Urinary bladder (tissue), 3 donors: ENCODE measurements at regions not wholly inside any gene's neighbourhood (a gene's known extent, or its start where the extent isn't known, plus 50 kb on each side); places are given as distances from the start of the nearest gene placed in this dataset.

Source experiments
- DNase-seq: peaks from one replicate; pipeline ENCODE4 v3.0.0-alpha.2; 2015; ENCODE audit errors: extremely low spot score
- H3K27ac ChIP-seq: one replicate; pipeline ENCODE4 v1.5.1; 2013; ENCODE audit warnings: low read depth, mild to moderate bottlenecking, moderate library complexity
- H3K36me3 ChIP-seq: one replicate; pipeline ENCODE4 v1.6.1; 2013; ENCODE audit warnings: mild to moderate bottlenecking, moderate library complexity; ENCODE audit not compliant: insufficient read depth
- H3K4me1 ChIP-seq: one replicate; pipeline ENCODE4 v1.6.1; 2013; ENCODE audit warnings: mild to moderate bottlenecking, moderate library complexity; ENCODE audit not compliant: insufficient read depth
- H3K4me3 ChIP-seq: one replicate; pipeline ENCODE4 v1.5.1; 2013; ENCODE audit warnings: low read depth, low read length
- WGBS: extraction: QIAGEN DNeasy Blood & Tissue Kit; methylation state at CpG from one replicate; pipeline ENCODE4 v1.1.7; 2013; 5-methylcytosine and 5-hydroxymethylcytosine counted together
- donor health status: healthy with polysubstance abuse.
- donor health status: healthy.

DNA sequence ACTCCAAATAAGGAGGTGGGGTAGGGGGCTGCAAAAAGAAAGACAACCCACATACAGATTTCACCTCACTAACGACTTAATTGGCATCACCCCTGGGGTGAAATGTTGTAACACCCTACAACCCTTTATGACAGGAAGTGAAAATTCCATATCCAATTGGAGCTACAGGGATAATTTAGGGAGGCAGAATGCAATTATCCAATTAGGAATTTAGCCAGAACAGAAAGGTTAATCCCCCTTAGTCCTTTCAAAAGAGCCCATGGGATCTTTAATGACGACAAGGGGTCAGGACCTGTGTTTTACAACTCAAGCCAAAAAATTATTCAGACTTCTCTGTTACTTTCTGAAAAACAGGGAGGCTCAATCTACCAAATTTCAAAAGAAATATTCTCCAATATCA lies 1027.1 kb downstream of the TMEM182 start:
- DNase-seq, result no peak
- H3K27ac ChIP-seq, result no peak overlapping the region
- H3K4me3 ChIP-seq, result no peak overlapping the region
- WGBS, result 15% methylated on average over 2 of the region's 2 CpGs
- no peaks in the 10 kb centered on the region for H3K4me1 ChIP-seq
- H3K36me3 ChIP-seq, result no peaks in the 10 kb centered on the region

DNA sequence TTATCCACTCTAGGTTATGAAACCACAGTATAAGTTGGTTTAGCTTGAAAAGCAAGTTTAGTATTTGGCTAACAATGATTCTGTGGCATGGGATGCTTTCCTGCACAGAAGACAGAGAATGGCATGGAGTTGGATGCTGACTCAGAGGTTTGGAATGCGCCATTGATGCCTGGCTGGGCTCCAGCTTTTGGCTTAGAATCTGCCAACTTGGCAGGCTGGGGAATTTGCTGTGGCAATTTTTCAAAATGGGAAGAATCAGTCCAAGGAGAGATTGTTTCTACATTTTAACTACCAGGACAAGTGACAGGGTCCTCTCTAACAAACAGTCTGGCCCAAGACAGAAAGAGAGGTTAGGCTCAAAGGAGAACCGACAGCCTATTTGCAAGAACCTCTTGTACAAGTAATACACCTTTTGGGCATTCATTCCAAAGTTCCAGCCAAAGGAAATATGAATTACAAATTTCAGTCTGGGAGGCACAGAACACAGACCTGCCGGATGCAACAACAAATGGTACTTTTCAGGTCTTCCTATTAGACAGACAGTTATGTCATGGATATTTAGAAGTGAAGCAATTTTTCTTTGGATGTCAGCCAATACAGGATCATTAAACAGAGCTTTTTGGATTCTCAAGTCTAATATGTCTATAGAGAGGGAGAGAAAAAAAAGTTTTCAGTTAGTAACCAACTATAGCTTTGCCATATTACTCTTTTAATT lies 1027.7 kb downstream of the TMEM182 start:
- Histone ChIP-seq H3K4me3 (no peak overlapping the region), H3K36me3 (no peaks in the 10 kb centered on the region), H3K4me1 (no peaks in the 10 kb centered on the region), H3K27ac (no peak overlapping the region)
- WGBS, result 38% methylated on average over 3 of the region's 3 CpGs
- no peak for DNase-seq

DNA sequence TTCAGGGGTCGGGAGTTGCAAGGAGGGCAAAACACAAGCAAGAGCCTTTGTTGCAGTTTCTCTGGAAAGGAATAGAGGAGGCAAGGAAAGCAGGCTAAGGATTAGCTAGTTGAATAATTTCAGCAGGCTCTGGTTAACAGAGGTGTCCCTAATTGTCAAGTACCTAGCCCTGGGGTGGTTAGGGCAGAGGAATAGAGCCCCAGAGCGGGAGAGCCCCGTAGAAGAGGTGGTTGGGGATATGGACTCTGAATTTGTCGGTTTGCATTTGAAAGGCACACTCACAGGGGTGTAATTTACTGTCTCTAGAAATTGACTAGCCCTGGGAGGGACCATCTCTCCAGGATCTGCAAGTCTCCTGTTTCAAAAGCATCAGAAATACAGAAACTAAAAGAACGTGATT lies 1030.2 kb downstream of the TMEM182 start:
- Histone ChIP-seq H3K27ac (no peak overlapping the region), H3K36me3 (no peaks in the 10 kb centered on the region), H3K4me1 (no peaks in the 10 kb centered on the region), H3K4me3 (no peak overlapping the region)
- WGBS, result 20% methylated on average over 5 of the region's 5 CpGs
- no peak for DNase-seq

DNA sequence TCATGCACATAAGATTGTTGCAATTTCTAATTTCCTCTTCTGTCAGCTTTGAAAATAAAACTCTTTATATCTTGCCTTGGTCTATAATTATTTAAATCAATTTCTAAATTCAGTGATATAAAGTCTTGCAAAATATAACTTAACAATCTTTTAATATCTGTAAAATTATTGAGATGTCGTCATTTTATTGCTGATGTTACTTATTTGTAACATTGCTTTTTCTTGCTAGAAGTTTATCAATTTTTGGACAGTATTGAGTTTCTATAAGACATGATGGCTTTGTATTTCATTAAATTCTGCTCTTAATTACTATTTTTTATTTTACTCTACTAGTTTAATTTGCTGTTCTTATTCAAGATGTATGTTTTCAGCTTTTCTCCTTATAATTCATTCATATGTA lies 1036.5 kb downstream of the TMEM182 start:
- 73% methylated on average over 1 of the region's 1 CpG for WGBS
- Histone ChIP-seq H3K27ac (no peak overlapping the region), H3K36me3 (no peaks in the 10 kb centered on the region), H3K4me1 (no peaks in the 10 kb centered on the region), H3K4me3 (no peak overlapping the region)
- no peak for DNase-seq

DNA sequence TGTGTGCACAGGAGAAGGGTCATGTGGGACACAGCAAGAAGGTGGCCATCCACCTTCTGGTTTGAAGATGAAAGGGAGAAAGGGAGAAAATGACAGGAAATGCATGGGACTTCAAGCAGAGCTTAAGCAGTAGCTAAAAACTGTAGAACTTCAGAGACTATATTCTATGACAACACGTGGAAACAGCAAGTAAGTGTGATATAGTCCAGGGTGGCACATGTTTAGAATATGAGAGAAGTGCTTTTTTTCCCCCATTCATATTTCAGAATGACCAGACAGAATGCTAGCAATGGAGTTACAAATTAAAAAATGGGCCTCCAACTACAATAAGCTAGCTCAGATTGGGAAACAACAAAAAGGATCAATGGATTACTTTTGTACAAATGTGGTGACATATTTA lies 1042.2 kb downstream of the TMEM182 start:
- H3K27ac ChIP-seq, result no peak overlapping the region
- H3K36me3 ChIP-seq, result no peaks in the 10 kb centered on the region
- H3K4me3 ChIP-seq, result no peak overlapping the region
- no peaks in the 10 kb centered on the region for H3K4me1 ChIP-seq
- 44% methylated on average over 1 of the region's 1 CpG for WGBS
- no peak for DNase-seq

DNA sequence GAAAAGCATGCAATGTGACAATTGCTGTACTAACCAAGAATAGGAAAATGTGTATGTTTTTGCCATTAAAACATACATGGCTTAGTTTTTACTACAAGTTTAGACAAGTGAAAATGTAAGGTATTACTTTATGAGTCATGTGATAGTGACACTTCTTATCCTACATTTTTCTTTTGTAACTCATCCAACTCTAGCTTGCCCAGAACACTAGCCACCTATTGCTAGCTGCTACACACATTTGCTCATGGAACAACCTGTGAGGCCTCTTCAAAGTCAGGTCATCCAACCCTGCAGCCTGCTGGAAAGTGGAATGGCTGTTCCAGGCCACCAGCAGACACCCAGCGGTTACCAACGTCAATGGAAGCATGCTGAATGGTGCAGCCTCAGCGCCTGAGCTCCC lies 1043.9 kb downstream of the TMEM182 start:
- no peaks in the 10 kb centered on the region for H3K4me1 ChIP-seq
- WGBS, result 89% methylated on average over 3 of the region's 3 CpGs
- no peaks in the 10 kb centered on the region for H3K36me3 ChIP-seq
- DNase-seq, result no peak
- H3K27ac ChIP-seq, result no peak overlapping the region
- no peak overlapping the region for H3K4me3 ChIP-seq

DNA sequence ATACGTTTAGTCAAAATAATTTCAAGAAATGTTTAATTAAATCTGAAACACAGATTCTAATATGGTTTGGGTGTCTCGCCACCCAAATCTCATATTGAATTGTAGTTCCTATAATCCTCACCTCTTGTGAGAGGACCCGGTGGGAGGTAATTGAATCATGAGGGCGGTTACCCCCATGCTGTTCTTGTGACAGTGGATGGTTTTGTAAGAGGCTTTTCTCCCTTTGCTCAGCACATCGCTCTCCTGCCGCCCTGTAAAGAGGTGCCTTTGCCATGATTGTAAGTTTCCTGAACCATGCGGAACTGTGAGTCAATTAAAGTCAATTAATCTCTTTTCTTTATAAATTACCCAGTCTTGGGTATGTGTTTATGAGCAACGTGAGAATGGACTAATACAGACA lies 1045.1 kb upstream of the POU3F3 start:
- WGBS, result 72% methylated on average over 8 of the region's 8 CpGs
- DNase-seq, result no peak
- Histone ChIP-seq H3K27ac (no peak overlapping the region), H3K36me3 (no peaks in the 10 kb centered on the region), H3K4me1 (no peaks in the 10 kb centered on the region), H3K4me3 (no peak overlapping the region)

DNA sequence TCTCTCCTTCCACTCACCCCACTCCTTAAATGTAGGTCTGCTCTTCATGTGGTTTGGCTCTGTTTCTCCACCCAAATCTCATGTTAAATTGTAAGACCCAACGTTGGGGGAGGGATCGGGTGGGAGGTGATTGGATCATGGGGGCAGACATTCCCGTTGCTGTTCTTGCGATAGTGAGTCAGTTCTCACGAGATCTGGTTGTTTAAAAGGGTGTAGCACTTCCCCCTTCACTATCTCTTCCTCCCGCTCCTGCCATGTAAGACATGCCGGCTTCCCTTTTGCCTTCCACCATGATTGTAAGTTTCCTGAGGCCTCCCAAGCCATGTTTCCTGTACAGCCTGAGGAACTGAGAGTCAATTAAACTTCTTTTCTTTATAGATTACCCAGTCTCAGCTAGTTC lies 1044.5 kb upstream of the POU3F3 start:
- WGBS, result 54% methylated on average over 7 of the region's 7 CpGs
- DNase-seq, result no peak
- Histone ChIP-seq H3K4me3 (no peak overlapping the region), H3K4me1 (no peaks in the 10 kb centered on the region), H3K27ac (no peak overlapping the region), H3K36me3 (no peaks in the 10 kb centered on the region)

DNA sequence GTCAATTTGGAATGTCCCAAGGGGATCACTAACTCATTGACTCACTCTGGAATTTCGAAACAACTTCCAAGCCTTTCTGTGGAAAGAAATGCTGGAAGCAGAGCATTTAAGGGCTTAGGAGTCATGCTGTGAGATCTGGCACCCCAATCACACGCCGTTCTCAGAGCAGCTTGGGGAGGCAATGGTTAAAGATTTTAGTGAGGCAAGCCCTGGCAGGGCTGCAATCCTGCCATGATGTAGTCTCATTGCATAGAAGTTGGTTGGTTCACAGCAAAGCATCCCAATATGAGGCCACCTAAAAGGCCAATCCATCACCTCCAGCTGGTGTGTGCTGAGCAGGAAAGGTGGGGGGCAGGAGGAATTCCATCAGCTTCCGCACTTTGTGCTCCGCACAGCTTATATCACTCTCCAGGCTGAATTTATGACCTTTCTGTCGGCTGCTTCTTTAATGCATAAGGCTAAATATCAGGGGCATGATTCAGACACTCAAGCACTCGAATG lies 1043.9 kb upstream of the POU3F3 start:
- Histone ChIP-seq H3K4me3 (no peak overlapping the region), H3K27ac (no peak overlapping the region), H3K36me3 (no peaks in the 10 kb centered on the region), H3K4me1 (no peaks in the 10 kb centered on the region)
- WGBS, result 44% methylated on average over 7 of the region's 7 CpGs
- no peak for DNase-seq

DNA sequence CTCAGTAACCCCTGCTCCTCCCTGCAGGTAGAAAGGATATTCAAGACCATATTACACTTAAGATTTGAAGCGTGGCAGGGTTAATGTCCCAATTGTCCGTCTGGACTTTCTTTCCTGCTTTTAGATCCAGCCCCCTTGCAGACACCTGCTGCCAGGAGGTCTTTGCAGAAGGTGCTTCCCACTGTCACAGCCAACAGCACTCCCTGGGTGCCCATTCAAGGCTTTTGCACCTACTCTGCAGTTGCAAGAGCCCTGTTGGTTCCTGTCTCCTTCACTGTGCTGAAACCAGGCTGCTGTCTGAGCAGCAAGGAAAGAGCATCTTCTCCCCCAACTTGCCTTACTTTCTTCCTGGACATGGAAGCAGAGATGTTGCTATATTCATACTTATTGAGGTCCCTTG lies 1043.0 kb upstream of the POU3F3 start:
- WGBS, result 57% methylated on average over 2 of the region's 2 CpGs

DNA sequence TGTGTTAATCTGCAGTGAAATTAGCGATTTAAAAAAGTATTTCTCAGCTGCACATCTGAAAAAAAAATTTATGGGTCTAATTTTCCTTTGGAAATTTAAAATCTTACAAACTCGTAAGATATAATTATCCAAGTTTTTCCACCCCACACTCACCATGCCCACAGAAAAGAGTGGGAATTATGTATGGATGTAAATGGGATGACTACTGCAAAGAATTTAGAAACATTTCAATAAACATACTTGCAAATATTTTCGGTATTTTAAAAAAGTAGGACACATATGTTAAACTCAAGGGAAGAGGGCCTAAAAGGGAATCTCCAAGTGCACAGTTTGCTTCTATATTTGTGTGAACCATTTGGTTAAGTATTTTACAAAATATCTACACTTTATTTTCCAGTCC lies 1039.9 kb upstream of the POU3F3 start:
- DNase-seq, result no peak
- no peak overlapping the region for H3K27ac ChIP-seq
- H3K4me1 ChIP-seq, result no peaks in the 10 kb centered on the region
- WGBS, result 65% methylated on average over 3 of the region's 3 CpGs
- H3K36me3 ChIP-seq, result no peaks in the 10 kb centered on the region
- H3K4me3 ChIP-seq, result no peak overlapping the region

More for the DNA sequence above, 1043.0 kb upstream of the POU3F3 start:
- Histone ChIP-seq H3K4me1 (no peaks in the 10 kb centered on the region), H3K27ac (no peak overlapping the region), H3K36me3 (no peaks in the 10 kb centered on the region), H3K4me3 (no peak overlapping the region)
- no peak for DNase-seq

DNA sequence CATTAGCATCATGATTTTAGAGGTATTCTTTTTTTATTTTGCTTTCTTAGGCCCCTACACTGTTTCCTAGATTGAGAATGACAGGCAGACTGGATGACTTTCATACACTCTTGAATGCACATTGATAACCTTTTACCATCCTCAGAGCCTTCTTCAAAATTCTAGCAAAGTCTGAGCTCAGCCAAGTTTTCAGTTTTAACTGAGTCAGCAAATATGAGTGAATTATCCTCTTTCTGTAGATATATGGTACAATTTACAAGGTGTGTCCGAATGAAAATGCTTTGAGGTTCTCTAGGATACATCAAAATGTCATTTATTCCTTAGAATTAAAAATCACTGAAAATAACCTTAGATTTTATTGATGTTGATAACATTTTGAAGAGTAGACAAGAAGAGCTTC lies 1038.2 kb upstream of the POU3F3 start:
- no peak overlapping the region for H3K27ac ChIP-seq
- H3K4me3 ChIP-seq, result no peak overlapping the region
- no peak for DNase-seq
- no peaks in the 10 kb centered on the region for H3K36me3 ChIP-seq
- WGBS, result 57% methylated on average over 1 of the region's 1 CpG
- H3K4me1 ChIP-seq, result no peaks in the 10 kb centered on the region

DNA sequence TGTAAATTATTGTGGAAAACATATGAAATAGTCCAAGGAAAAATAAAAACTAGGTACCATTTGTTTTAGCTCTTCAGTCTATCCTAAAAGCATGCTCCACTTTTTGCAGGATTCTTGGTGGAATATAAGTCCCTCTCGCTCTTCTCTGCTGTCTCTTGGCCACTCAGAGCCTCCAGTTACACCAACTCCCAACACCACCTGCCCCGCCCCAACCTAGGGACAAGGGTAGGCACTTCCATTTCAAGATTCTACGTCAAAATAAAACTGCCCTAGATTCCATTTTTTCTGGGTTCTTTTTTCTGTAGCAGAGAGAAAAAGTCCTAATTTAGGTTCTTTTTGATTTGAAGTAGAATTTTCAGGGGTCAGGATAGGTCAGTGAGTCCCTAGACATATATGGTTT lies 1036.2 kb upstream of the POU3F3 start:
- no peaks in the 10 kb centered on the region for H3K4me1 ChIP-seq
- no peak overlapping the region for H3K27ac ChIP-seq
- H3K4me3 ChIP-seq, result no peak overlapping the region
- H3K36me3 ChIP-seq, result no peaks in the 10 kb centered on the region
- 80% methylated on average over 3 of the region's 3 CpGs for WGBS
- no peak for DNase-seq

DNA sequence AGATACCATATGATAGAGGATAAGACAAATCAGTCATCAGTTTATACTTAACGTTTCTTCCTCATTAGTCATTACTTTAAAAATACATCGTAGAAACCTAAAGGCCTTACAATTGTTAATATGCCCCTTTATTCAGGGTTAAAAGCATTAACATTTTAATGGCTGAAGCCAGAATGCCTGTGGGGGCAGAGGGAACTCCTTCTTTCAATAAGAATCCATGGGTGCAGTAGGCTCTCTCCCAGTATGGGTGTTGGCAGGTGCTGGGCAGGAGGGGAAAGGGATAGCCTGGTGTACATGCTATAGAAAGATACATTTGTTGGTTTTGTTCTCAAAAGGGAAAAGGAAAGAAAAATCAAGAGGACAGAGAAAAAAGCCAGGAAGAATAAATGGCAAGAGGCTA lies 1035.7 kb upstream of the POU3F3 start:
- no peak overlapping the region for H3K4me3 ChIP-seq
- no peak overlapping the region for H3K27ac ChIP-seq
- no peaks in the 10 kb centered on the region for H3K36me3 ChIP-seq
- 16% methylated on average over 2 of the region's 2 CpGs for WGBS
- DNase-seq, result no peak
- no peaks in the 10 kb centered on the region for H3K4me1 ChIP-seq

DNA sequence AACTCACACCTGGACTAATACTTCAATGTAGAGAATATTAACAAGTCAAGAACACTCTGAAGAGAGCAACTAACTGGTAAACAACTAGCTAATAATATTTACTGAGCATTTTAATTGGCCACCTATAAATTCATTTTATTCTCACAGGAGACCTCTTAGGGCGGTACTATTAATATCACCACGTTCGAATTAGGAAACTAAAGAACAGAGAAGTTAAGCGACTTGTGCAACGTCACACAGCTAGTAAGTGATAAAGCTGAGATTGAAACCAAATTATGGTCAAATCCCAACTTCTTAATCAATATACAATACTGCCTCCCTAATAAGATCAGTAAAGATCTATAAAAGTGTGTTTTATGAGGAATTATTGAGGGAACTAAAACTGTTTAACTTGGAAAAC lies 1034.3 kb upstream of the POU3F3 start:
- no peak overlapping the region for H3K27ac ChIP-seq
- no peak overlapping the region for H3K4me3 ChIP-seq
- H3K4me1 ChIP-seq, result no peaks in the 10 kb centered on the region
- 87% methylated on average over 5 of the region's 5 CpGs for WGBS
- DNase-seq, result no peak
- H3K36me3 ChIP-seq, result no peaks in the 10 kb centered on the region
